ENCODE measurements at regions not wholly inside any gene's neighbourhood (a gene's known extent, or its start where the extent isn't known, plus 50 kb on each side); places are given as distances from the start of the nearest gene placed in this dataset.

DNA sequence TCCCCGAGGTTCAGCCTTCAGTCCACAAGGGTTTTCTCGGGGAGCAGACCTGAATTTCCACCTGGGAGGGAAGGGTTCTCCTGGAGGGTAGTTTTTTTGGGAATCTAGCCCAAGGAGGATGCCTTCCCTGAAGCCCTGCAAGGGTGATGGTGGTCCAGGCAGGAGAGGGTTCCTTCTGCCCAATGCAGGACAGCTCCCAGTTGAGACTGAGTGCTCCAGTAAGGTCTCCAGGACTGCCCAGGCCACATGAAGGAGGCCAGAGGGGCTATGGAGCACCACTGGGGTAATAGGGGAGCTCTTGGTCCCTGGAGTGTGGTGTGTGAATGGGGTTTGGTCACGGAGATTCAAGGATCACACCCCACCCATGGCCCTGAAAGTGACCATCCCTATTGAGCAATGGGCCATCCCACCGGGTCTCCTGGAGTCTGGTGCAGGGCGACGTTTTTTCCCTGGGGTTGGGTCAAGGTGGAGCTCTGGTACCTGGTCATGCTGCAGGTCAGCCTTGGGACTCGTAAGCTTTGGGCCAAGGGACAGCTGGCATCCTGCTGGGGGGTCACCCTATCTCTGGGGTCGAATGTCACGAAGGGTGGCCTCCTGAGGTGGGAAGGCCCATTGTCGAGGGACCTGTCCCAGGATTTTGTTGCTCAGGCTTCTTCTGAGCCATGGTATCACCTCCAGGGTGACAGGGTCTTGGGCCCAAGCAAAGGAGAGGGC, 196.5 kb downstream of the UBE3A start:
- Mint-ChIP-seq H3K27me3 (no peaks in the 10 kb centered on the region), H3K4me3 (no peak overlapping the region), H3K9me3 (peaks cover 6% of the 10 kb centered on the region), H3K36me3 (ENCODE audit: low read depth) (no peaks in the 10 kb centered on the region), H3K27ac (no peak overlapping the region), H3K4me1 (ENCODE audit: low read depth) (no peaks in the 10 kb centered on the region)
- ChIA-PET POLR2A (no interaction called here), CTCF (no interaction called here)
- ATAC-seq (no peak), DNase-seq (no peak)
- TF ChIP-seq, protein P1, sequence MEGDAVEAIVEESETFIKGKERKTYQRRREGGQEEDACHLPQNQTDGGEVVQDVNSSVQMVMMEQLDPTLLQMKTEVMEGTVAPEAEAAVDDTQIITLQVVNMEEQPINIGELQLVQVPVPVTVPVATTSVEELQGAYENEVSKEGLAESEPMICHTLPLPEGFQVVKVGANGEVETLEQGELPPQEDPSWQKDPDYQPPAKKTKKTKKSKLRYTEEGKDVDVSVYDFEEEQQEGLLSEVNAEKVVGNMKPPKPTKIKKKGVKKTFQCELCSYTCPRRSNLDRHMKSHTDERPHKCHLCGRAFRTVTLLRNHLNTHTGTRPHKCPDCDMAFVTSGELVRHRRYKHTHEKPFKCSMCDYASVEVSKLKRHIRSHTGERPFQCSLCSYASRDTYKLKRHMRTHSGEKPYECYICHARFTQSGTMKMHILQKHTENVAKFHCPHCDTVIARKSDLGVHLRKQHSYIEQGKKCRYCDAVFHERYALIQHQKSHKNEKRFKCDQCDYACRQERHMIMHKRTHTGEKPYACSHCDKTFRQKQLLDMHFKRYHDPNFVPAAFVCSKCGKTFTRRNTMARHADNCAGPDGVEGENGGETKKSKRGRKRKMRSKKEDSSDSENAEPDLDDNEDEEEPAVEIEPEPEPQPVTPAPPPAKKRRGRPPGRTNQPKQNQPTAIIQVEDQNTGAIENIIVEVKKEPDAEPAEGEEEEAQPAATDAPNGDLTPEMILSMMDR (IDR thresholded peaks at IDR 0.05): no peak
- intact Hi-C loops (cut with micrococcal nuclease): no loop called here

DNA sequence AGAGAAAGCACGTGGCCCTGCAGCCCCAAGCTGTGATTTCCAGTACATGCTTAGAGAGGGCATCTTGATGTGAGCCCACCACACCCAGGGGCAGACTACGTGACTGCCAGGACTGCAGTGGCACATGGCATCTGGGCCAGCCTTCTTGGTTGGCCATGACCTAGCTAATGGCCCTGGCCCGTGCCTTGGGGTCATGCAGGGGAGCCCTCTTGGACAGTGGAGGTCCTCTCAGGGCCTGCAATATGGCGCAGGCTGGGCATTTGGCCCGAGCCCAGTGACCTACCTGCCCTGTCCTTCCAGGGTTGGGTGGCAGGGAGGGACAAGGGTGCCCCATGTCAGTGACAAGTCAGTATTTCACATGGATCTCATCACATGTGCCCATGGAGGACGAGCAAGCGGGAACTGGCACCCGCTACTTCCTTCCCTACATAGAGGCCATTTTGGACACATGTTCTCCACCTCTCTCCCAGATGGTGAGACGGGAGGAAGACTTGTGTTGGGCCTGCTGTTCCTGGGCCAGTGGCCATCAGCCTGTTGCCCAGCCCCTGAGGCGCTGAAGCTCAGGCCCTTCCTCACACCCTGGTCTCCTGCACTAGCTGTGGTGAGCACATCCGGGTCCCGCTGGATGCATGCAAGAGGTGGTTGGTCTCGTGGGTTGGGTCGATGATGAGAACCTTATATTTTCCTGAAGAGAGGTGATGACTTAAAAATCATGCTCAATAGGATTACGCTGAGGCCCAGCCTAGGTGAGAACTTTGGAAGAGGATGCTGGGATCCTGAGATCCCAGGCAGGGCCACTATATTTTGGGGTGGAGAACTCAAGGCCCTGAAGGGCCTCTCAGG, 195.6 kb downstream of the UBE3A start:
- CTCF ChIA-PET: no interaction called here
- DNase-seq (no peak), ATAC-seq (no peak)
- Mint-ChIP-seq H3K4me3 (no peak overlapping the region), H3K27ac (no peak overlapping the region), H3K27me3 (no peaks in the 10 kb centered on the region), H3K36me3 (ENCODE audit: low read depth) (no peaks in the 10 kb centered on the region), H3K4me1 (ENCODE audit: low read depth) (no peaks in the 10 kb centered on the region), H3K9me3 (peaks cover 4% of the 10 kb centered on the region)
- POLR2A ChIA-PET: no interaction called here
- intact Hi-C loops (cut with micrococcal nuclease): no loop called here
- TF ChIP-seq, protein P1 (IDR thresholded peaks at IDR 0.05): no peak

DNA sequence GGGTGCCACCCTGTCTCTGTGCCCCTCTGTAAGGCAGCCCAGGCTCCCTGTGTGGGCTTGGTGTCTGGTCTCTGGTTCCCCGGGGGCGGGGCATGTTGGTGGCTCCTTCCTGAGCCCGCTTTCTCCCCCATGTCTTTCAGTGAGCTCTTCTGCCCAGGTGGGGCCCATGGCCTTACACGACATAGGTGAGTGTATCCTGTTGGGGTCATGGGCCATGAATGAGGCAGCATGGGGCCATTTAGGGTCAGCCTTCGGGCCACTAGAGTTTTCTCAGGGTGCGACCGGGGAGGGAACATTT, 195.1 kb downstream of the UBE3A start:
- H3K36me3 Mint-ChIP-seq (ENCODE audit: low read depth): no peaks in the 10 kb centered on the region
- POLR2A ChIA-PET: no interaction called here
- DNase-seq: no peak
- no peaks in the 10 kb centered on the region for H3K27me3 Mint-ChIP-seq
- CTCF ChIA-PET: no interaction called here
- H3K27ac Mint-ChIP-seq: no peak overlapping the region
- intact Hi-C loops (cut with micrococcal nuclease): no loop called here
- TF ChIP-seq, protein P1 (IDR thresholded peaks at IDR 0.05): no peak
- peaks cover 2% of the 10 kb centered on the region for H3K9me3 Mint-ChIP-seq
- no peak for ATAC-seq
- no peak overlapping the region for H3K4me3 Mint-ChIP-seq
- H3K4me1 Mint-ChIP-seq (ENCODE audit: low read depth): no peaks in the 10 kb centered on the region

DNA sequence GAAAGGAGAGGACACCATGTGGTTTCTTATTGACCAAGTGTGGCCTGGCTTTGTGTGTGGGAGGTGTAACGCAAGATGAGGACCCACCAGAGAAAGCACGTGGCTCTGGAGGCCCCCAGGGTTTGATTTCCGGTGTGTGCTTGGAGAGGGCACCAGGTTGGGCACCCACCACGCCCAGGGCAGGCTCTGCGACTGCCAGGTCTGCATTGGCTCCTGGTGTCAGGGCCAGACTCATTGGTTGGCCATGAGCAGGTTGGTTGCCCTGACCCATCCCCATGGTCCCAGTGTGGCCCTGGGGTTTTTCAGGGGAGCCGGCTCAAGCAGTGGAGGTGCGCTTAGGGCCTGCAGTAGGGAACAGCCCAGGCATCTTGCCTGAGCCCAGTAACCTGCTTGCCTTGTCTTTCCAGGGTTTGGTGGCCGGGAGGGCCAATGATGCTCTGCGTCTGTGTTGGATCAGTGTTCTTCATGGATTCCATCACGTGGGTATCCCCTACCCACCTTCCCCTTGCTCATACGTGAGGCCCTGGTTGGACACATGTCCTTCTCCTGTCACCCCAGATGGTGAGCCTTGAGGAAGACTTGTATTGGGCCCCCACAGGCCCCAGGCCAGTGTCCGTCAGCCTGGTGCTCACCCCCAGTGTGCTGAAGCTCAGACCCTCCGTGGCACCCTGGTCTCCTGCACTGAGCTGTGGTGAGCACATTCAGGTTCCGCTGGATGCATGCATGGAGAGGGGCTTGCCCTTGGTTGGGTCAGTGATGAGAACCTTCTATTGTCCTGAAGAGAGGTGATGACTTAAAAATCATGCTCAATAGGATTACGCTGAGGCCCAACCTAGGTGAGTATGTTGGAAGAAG, 193.9 kb downstream of the UBE3A start:
- DNase-seq: no peak
- no peak for ATAC-seq
- TF ChIP-seq, protein P1 (IDR thresholded peaks at IDR 0.05): no peak
- POLR2A ChIA-PET: no interaction called here
- CTCF ChIA-PET: no interaction called here
- H3K27ac Mint-ChIP-seq: no peak overlapping the region
- H3K27me3 Mint-ChIP-seq: no peaks in the 10 kb centered on the region
- peaks cover 2% of the 10 kb centered on the region for H3K9me3 Mint-ChIP-seq
- H3K36me3 Mint-ChIP-seq (ENCODE audit: low read depth): no peaks in the 10 kb centered on the region
- no peaks in the 10 kb centered on the region for H3K4me1 Mint-ChIP-seq (ENCODE audit: low read depth)
- H3K4me3 Mint-ChIP-seq: no peak overlapping the region
- intact Hi-C loops (cut with micrococcal nuclease): no loop called here
